LNCAP (cell line): ENCODE measurements at regions not wholly inside any gene's neighbourhood (a gene's known extent, or its start where the extent isn't known, plus 50 kb on each side); places are given as distances from the start of the nearest gene placed in this dataset.

Experiments used
- CTCF ChIP-seq: fragments of 450-650 bp; IDR thresholded peaks from 2 replicates; pipeline ENCODE4 v1.5.1; 2017; ENCODE audit warnings: mild to moderate bottlenecking

DNA sequence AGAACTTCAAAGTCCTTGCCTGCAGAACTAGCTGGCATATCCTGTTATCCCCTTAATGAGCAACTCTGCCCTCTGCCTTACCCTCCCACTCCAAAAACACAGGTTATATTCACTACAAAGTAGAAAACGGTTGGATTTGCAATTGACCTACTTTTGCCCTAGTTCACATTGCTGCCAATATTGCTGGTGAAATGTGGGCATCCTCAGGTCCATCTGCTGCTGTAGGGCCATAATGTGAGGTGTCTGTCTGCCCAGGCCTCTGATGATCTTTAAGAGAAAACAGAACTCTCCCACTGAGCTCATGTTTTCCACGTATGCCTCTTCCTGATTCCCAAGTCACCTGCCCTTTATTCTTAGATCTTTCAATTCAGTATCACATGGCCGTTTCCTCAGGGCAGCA is 294.0 kb upstream of the CDH20 start:
- no peak for TF ChIP-seq CTCF

- no peak for TF ChIP-seq CTCF
Observed at GRCh38 chr18:61047794-61048193, 285.4 kb upstream of the CDH20 start.

DNA sequence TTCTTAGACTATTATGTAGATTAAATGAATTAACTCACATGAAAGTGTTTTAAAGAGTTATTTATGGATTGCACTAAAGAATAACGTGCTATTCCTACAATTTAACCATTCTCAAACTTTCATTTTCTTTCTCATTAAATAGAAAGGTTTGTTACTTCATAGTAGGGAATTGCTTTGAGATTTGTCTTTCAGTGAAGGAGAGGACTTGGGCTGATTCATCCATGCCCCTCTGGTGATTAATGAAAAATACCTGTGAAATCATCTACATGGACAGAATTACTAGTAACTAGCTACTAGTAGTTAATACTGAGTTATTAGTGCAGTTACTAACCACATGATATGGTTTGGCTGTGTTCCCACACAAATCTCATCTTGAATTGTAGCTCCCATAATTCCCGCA is 275.8 kb upstream of the CDH20 start:
- no peak for TF ChIP-seq CTCF

DNA sequence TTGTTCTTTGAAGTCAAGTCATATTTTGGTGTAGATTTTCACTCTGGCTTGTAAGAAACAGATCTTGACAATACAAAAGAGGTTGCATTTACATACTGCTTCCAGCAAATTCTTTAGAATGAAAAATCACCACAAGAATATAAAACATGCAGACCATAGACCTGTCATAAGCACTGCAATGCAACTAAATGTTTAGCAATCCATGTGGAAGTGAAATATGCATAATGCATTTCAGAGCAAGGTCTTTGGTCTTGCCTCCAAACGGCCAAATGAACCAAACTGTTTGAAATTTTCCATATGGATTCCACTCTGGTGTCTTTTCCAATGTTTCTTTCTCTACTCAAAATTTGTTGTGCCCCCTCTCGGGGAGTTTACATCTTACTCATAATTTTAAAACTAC is 271.0 kb upstream of the CDH20 start:
- no peak for TF ChIP-seq CTCF

DNA sequence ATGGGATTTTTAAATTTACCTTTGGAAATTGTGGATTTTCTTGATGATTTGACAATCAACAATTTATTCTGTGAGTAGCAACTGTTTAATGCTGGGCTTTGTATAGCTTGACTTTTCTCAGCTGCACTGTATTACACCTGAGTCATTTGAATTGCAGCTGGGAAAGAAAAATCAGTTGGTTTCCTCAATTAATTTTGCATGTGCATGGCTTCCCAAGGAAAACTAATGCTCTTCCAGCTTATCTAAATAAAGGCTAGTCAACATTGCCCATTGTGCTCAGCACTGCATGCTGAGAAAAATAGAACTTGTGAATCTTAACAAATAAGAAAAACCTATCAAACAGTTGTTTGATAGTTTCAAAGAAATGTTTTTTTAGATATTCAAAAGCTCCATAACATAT is 268.3 kb upstream of the CDH20 start:
- TF ChIP-seq CTCF = no peak

DNA sequence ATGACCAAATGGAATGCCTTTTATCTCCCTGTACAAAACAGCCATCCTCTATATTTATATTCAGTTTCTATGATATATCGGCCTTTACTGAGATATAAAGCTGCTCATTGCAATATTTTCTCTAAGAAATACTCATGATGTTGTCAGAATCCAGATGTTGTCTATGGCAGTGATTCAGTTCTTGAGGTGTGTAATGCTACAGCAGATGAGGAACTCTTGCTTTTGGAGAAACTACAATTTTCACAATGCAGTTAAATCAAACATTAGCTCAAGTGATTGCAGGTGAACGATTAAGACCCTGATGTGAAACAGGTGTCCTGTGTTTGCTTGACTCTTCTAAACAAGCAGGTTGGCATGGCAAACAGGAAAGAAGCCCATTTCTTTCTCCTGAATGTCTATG is 256.2 kb upstream of the CDH20 start:
- no peak for TF ChIP-seq CTCF

GRCh38 chr18:61079714-61080113 is 253.5 kb upstream of the CDH20 start:
- no peak for TF ChIP-seq CTCF

DNA sequence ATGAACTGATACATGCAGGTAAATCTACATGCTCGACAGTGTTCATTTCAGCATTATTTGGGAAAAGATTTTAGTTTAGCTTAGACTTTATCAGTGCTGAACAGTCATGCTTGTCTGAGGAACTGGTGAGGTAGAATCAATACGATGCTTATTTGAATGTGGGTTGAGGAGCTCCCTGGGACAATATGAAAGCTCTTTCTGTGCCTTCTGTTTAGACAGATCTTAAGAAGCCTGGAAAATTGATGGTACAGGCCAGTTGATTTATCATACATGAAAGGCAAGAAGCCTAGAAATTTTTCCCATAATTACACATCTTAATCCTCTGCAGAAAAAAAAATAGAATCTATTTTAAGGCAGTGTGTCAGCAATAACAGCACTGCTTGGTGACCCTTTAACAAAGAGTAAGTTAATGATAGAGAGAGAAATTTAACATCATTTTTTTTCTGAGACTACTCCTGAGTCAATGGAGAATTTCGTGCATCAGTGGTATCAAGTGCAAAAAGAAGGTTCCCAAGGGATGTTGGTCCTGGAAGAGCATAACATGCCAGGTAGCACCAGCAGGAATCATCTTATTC is 252.2 kb upstream of the CDH20 start:
- TF ChIP-seq CTCF = no peak
